GM12891 (cell line): ENCODE measurements at regions not wholly inside any gene's neighbourhood (a gene's known extent, or its start where the extent isn't known, plus 50 kb on each side); places are given as distances from the start of the nearest gene placed in this dataset.

Experiments used
- POLR2A ChIP-seq: IDR thresholded peaks from 2 replicates; pipeline ENCODE4 v1.6.1; 2011; ENCODE audit warnings: low read depth, low read length, control low read depth
- TAF1 ChIP-seq: IDR thresholded peaks from 2 replicates; pipeline ENCODE4 v1.6.1; 2011; ENCODE audit warnings: low read depth, low read length, control low read depth

DNA sequence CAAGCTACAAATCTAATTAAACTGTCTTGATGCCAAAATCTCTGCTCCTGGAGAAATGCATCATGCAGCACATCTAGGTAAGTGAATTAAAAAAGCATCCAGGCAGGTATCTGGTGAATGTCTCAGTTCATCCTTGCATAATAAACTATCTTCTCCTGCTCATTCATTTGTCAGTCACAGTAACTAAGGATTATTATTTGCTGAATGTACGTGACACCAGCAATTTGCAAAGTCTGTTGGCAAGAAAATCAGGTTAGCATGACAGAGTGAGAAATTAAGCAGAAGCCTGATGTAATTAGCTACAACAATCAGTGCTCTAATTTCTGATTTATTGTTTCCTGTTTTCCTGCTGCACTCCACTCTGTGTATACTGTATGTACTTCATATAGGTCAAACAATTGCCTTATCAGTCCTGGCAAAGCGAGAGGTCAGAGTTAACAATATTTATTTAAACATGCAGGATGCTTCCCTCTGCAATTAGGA lies 213.6 kb downstream of the FBXO8 start:
- TF ChIP-seq TAF1 (no peak), POLR2A (no peak)
